ENCODE measurements at regions not wholly inside any gene's neighbourhood (a gene's known extent, or its start where the extent isn't known, plus 50 kb on each side); places are given as distances from the start of the nearest gene placed in this dataset.

GRCh38 chr4:136551753-136552152 is 980.5 kb downstream of the PCDH18 start:
- no peak overlapping the region for H2AK9ac ChIP-seq (replicated peaks; ENCODE audit: low read depth, low read length, poor library complexity)
- no peak overlapping the region for H4K8ac ChIP-seq (ENCODE audit: low read depth in 2 of 2, low read length in 2 of 2)
- no peak overlapping the region for H4K91ac ChIP-seq (ENCODE audit: insufficient read depth, low read depth, low read length)
- H3K9ac ChIP-seq (ENCODE audit: low read depth, low read length), result no peak overlapping the region
- intact Hi-C loops (cut with micrococcal nuclease), result no loop called here
- dilution Hi-C loops (cut with HindIII; ENCODE audit: low sequenced_read_pairs, unreplicated experiment), result no loop called here
- WGBS, 2 experiments (ENCODE audit: extremely low coverage in 2 of 2, insufficient read length in 1 of 2), result no CpG with 5 or more reads among the region's 1 CpG
- ATAC-seq (ENCODE audit: low read depth) (no peak), DNase-seq (no peak)
- H3K56ac ChIP-seq (ENCODE audit: extremely low read depth, insufficient read depth, low read length), result no peak overlapping the region
- TF ChIP-seq CTCF (conservative IDR thresholded peaks at IDR 0.05; ENCODE audit: low read depth, low read length) (no peak), RFX5 (IDR thresholded peaks at IDR 0.05; ENCODE audit: low read depth, low read length) (no peak), BHLHE40 (IDR thresholded peaks at IDR 0.05; ENCODE audit: low read depth, low read length) (no peak), ELK1 (IDR thresholded peaks at IDR 0.05; ENCODE audit: borderline replicate concordance, low read depth, low read length) (no peak), FOS (IDR thresholded peaks at IDR 0.05; ENCODE audit: low read depth, low read length) (no peak), NFE2L2 (IDR thresholded peaks at IDR 0.05; ENCODE audit: low read depth, low read length) (no peak), MAFK (IDR thresholded peaks at IDR 0.05; ENCODE audit: low read depth, low read length) (no peak), MAZ (IDR thresholded peaks at IDR 0.05; ENCODE audit: borderline replicate concordance, low read depth, low read length) (no peak), RCOR1 (IDR thresholded peaks at IDR 0.05; ENCODE audit: insufficient replicate concordance, low read length) (no peak), CHD1 (IDR thresholded peaks at IDR 0.05; ENCODE audit: low read depth, low read length) (no peak), POLR2A (IDR thresholded peaks at IDR 0.05; ENCODE audit: low read depth, low read length) (no peak), RAD21 (IDR thresholded peaks at IDR 0.05; ENCODE audit: low read length) (no peak), CEBPB (IDR thresholded peaks at IDR 0.05; ENCODE audit: low read depth, low read length) (no peak)
- no TSS peak for BruUV-seq (replicated peaks)
- H3K23ac ChIP-seq (ENCODE audit: low read depth, low read length), result no peak overlapping the region
- no peak overlapping the region for H2BK120ac ChIP-seq (ENCODE audit: low read depth, low read length)
- H2BK15ac ChIP-seq (ENCODE audit: low read depth, low read length), result no peak overlapping the region
- no peak overlapping the region for H4K5ac ChIP-seq (ENCODE audit: low read depth, low read length)
- no peak overlapping the region for H2AK5ac ChIP-seq (ENCODE audit: low read depth, low read length)
- no peak overlapping the region for H3K4ac ChIP-seq (ENCODE audit: low read depth, low read length)
- no peaks in the 10 kb centered on the region for H3K4me1 ChIP-seq (ENCODE audit: control insufficient read depth, insufficient read depth, low read length)
- ChIA-PET CTCF (no interaction called here), POLR2A (ENCODE audit: unreplicated experiment) (no interaction called here)
- no peaks in the 10 kb centered on the region for H4K20me1 ChIP-seq (ENCODE audit: insufficient read depth, low read length)
- no peak overlapping the region for H3K27ac ChIP-seq (ENCODE audit: insufficient read depth, low read length)
- no peaks in the 10 kb centered on the region for H3K79me1 ChIP-seq (ENCODE audit: low read depth in 1 of 2, low read length in 2 of 2)
- H3K4me2 ChIP-seq (ENCODE audit: low read depth, low read length), result no peak overlapping the region
- in situ Hi-C loops (cut with MboI; ENCODE audit: low sequenced_read_pairs), result no loop called here
- no peak overlapping the region for H2AFZ ChIP-seq (replicated peaks; ENCODE audit: low read length, poor library complexity)
- no peak overlapping the region for H2BK20ac ChIP-seq (ENCODE audit: low read depth, low read length)
- H3K14ac ChIP-seq (replicated peaks; ENCODE audit: low read depth, low read length), result no peak overlapping the region
- no peak overlapping the region for H2BK5ac ChIP-seq (ENCODE audit: low read depth, low read length, poor library complexity, severe bottlenecking)
- no peaks in the 10 kb centered on the region for H3K36me3 ChIP-seq (ENCODE audit: control insufficient read depth, insufficient read depth, low read length)
- H3K9me3 ChIP-seq (ENCODE audit: control insufficient read depth, insufficient read depth, low read length), result no peaks in the 10 kb centered on the region
- no peak overlapping the region for H3K18ac ChIP-seq (ENCODE audit: low read depth, low read length)
- no peaks in the 10 kb centered on the region for H3K27me3 ChIP-seq (ENCODE audit: control insufficient read depth, insufficient read depth, low read length)
- no peaks in the 10 kb centered on the region for H3K9me1 ChIP-seq (ENCODE audit: insufficient read depth, low read length)
- H3K4me3 ChIP-seq (ENCODE audit: insufficient read depth, low read depth, low read length), result no peak overlapping the region

All from IMR-90 (cell line).